NT2/D1 (cell line): ENCODE measurements at regions not wholly inside any gene's neighbourhood (a gene's known extent, or its start where the extent isn't known, plus 50 kb on each side); places are given as distances from the start of the nearest gene placed in this dataset.

Experiments used
- SUZ12 ChIP-seq: IDR thresholded peaks from 2 replicates; pipeline ENCODE4 v1.6.1; 2011; ENCODE audit not compliant: insufficient read length, insufficient read depth; ENCODE audit errors: extremely low read depth
- ZNF274 ChIP-seq: IDR thresholded peaks from 2 replicates; pipeline ENCODE4 v1.6.1; 2011; ENCODE audit warnings: mild to moderate bottlenecking, low read depth, low read length

DNA sequence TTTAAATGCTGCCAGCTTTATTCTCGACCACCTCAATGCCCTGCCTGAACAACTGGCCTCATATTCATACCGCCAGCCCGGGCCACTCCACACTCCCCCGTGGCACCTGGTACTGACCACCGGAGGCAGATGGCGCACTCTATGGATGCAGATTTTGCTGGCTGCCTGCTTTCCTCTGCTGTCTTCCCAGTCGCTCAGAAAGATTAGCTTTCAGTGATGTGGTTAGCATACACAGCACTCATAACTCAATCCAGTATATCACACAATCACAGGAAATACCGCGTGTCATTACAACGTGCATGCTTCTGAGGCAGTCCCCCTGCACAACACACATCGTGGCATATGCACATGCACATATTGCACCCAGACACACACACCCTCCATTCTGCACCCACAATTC is 147.2 kb upstream of the BCOR start:
- no peak for TF ChIP-seq ZNF274
- no peak for TF ChIP-seq SUZ12
